Activated naive CD8-positive, alpha-beta T cell (primary cell): ENCODE measurements at regions not wholly inside any gene's neighbourhood (a gene's known extent, or its start where the extent isn't known, plus 50 kb on each side); places are given as distances from the start of the nearest gene placed in this dataset.

Experiments
- H3K27ac Mint-ChIP-seq: one replicate; pipeline ENCODE4 v1.8.0; 2021; ENCODE audit warnings: mixed read lengths
- H3K27me3 Mint-ChIP-seq: one replicate; pipeline ENCODE4 v1.8.0; 2021; ENCODE audit warnings: mixed read lengths
- H3K36me3 Mint-ChIP-seq: one replicate; pipeline ENCODE4 v1.8.0; 2021; ENCODE audit warnings: mixed read lengths
- H3K4me1 Mint-ChIP-seq: one replicate; pipeline ENCODE4 v1.8.0; 2021; ENCODE audit warnings: low read depth, mixed read lengths
- H3K4me3 Mint-ChIP-seq: one replicate; pipeline ENCODE4 v1.8.0; 2021; ENCODE audit warnings: mild to moderate bottlenecking, mixed read lengths
- H3K9me3 Mint-ChIP-seq: one replicate; pipeline ENCODE4 v1.8.0; 2021; ENCODE audit warnings: low read depth, mixed read lengths

DNA sequence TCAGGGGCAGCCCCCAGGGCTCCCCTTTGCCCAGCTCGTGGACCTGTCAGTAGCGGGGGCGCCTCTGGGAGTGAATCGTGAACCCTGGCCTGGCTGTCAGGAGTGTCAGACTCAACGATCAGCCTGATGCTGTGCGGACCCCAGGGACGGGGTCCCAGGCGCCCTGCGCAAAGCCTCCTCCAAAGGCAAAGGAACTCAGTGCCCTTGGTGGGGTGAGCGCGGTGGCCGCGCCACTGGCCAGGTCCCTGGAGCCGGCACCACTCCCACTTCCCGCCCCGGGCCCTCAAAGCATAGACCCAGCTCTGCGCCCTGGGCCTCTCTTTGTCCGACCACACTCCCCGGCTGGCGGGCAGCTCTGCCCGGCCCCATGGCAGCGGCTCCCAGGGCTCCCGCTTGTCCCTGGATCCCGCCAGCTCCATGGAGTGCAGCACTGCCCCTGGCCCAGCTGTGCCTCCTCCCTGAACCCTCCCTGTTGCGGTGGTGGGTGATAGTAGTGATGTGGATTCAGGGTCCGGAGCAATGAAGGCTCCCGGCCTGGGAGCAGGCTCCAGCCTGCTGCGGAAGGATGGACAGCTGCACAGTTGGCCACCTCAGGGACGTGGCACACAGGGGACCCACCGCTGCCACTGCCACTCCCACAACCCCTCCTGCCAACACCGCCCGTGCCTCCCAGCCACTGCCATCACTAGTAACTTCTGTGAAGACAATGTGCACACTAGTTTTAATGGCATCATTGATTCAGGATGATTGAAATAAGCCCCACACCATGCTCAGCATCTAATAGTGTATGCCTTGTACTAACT, 263.8 kb downstream of the ZBBX start:
- H3K4me1 Mint-ChIP-seq, result no peaks in the 10 kb centered on the region
- H3K27ac Mint-ChIP-seq, result no peak overlapping the region
- H3K27me3 Mint-ChIP-seq, result no peaks in the 10 kb centered on the region
- H3K4me3 Mint-ChIP-seq, result no peak overlapping the region
- peaks cover 7% of the 10 kb centered on the region for H3K9me3 Mint-ChIP-seq
- H3K36me3 Mint-ChIP-seq, result no peaks in the 10 kb centered on the region

DNA sequence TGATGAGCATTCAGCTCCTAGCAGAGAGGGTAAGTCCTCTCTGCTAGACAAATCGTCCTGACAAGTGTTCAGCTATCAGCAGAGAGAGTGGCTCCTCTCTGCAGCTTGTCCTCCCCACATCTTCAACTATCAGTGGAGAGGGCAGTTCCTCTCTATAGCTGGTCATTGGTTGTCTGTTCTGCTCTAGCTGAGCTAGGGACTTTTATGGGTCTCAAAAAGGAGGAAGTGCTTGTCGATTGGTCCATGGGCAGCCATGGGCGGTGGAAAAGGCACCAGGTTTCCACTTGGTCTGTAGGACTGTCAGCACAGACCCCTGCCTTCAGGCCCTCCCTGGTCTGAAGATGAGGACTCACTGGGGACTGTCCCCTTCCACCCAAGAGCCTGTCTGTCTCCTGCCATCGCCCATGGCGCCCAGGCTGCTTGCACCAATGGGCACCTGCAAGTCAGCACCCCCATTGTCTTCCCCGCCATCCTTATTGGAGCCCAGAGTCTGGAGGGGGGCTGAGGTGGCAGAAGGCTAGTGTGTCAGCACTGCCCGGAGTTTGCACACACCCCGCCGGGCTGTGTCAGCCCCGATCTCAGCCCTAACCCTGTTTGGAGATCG, 264.7 kb downstream of the ZBBX start:
- Mint-ChIP-seq H3K9me3 (peaks cover 7% of the 10 kb centered on the region), H3K27me3 (no peaks in the 10 kb centered on the region), H3K27ac (no peak overlapping the region), H3K4me1 (no peaks in the 10 kb centered on the region), H3K4me3 (no peak overlapping the region), H3K36me3 (no peaks in the 10 kb centered on the region)

DNA sequence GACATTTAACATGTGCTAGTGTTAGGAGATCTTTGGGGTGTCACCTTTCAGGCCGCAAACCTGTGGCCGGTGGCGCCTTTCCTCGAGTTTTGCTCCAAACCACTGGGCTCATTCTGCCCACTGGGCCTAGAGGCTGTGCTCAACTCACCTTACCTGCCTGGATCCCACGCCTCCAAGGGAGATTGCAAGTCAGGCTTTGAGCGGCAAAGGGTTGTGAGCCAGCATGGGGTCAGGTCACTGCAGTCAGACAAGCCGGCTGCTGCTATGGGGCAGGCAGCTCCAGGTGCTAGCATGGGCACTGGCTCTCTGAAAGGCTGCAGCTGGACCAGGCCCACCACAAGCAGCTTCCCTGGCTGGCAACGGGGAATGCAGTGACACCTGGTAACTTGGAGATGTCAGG, 265.5 kb downstream of the ZBBX start:
- no peak overlapping the region for H3K27ac Mint-ChIP-seq
- H3K4me1 Mint-ChIP-seq, result no peaks in the 10 kb centered on the region
- H3K4me3 Mint-ChIP-seq, result no peak overlapping the region
- no peaks in the 10 kb centered on the region for H3K36me3 Mint-ChIP-seq
- H3K9me3 Mint-ChIP-seq, result peaks cover 7% of the 10 kb centered on the region
- H3K27me3 Mint-ChIP-seq, result no peaks in the 10 kb centered on the region

DNA sequence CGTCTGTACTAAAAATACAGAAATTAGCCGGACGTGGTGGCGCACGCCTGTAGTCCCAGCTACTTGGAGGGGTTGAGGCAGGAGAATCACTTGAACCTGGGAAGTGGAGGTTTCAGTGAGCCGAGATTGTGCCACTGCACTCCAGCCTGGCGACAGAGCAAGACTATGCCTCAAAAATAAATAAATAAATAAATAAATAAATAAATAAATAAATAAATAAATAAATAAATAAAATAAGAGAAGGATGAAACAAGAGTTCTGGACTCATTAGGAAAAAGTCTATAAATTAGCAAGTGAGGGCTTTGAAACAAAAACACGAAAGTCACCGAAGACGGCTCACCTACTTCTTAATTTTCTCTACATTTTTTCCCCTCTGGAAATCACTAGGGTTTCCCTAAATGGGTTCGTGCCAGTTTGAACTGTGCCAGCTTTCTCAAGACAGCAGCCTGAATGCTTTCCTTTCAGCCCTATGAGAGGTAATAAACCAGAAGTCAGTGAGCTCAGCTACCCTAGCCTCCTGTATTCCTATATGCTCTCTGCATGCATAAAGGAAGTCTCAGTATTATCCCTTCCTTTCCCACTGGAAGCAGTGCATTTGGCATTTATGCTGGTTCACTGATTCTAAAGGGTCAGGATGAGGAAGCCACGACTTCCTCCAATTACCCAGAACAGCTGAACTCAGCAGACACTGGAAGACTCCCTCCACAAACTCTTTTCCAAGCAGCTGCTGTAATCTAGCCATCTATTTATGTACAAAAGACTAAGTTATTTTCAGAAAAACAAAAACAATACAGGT, 266.9 kb downstream of the ZBBX start:
- Mint-ChIP-seq H3K36me3 (no peaks in the 10 kb centered on the region), H3K27me3 (no peaks in the 10 kb centered on the region), H3K4me1 (no peaks in the 10 kb centered on the region), H3K4me3 (no peak overlapping the region), H3K27ac (no peak overlapping the region), H3K9me3 (no peaks in the 10 kb centered on the region)

DNA sequence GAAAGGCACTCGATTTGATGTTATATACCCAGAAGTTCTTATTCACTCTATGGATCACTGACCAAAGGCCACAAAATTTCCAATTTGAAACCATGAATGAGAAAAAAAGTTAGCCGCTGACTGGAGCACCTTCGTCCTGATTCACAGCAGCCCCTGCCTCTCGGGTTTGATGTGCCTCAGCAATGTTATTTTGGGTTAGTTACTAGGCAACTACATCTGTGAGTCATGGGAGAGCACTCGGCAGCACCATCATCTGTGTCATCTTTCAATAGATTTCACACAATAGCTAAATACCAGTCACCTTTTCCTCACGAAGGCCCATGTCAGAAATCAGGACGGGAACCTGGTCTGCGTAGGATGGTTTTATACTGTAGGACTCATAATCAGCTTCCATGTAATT, 269.2 kb downstream of the ZBBX start:
- H3K9me3 Mint-ChIP-seq, result no peaks in the 10 kb centered on the region
- no peaks in the 10 kb centered on the region for H3K36me3 Mint-ChIP-seq
- no peak overlapping the region for H3K27ac Mint-ChIP-seq
- H3K4me1 Mint-ChIP-seq, result no peaks in the 10 kb centered on the region
- no peak overlapping the region for H3K4me3 Mint-ChIP-seq
- H3K27me3 Mint-ChIP-seq, result no peaks in the 10 kb centered on the region

DNA sequence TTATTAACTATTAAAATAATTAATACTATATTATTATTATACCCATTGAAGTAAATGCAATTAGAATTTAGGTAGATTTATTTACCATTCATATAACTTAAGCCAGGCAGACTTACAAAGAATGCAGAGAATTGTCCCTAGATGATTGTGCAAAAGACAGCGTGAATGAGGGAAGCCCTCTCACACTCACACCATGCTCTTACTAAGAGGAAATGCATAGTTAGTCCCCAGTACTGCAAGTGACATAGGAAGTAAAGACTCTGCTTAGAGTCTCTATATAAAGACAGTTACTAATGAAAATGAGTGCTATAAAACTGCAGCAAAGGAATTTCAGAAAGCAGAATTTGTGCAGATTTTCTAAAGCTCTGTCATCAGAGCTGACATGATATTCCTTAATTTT, 270.4 kb downstream of the ZBBX start:
- no peaks in the 10 kb centered on the region for H3K4me1 Mint-ChIP-seq

DNA sequence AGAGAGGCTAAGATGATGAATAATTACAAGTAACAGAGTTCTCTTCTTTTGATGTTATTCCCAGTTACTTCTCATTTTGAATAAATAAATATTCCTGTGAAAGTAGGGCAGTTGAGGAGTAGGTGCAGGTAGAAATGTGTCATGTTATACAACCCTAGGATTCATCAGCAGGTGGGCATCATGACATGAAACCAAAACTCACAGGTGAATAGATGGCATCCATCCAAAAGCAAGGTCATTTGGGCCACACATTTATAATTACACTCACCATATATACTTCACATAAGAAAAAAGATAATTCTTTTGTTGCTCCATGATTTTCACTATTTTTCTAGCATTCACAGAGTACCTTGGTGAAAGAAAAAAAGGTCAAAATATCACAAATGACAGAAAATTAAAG, 273.6 kb downstream of the ZBBX start:
- H3K27ac Mint-ChIP-seq, result no peak overlapping the region
- H3K4me1 Mint-ChIP-seq, result no peaks in the 10 kb centered on the region
- no peaks in the 10 kb centered on the region for H3K9me3 Mint-ChIP-seq
- H3K27me3 Mint-ChIP-seq, result no peaks in the 10 kb centered on the region
- H3K36me3 Mint-ChIP-seq, result no peaks in the 10 kb centered on the region
- no peak overlapping the region for H3K4me3 Mint-ChIP-seq

More for the DNA sequence above, 270.4 kb downstream of the ZBBX start:
- Mint-ChIP-seq H3K36me3 (no peaks in the 10 kb centered on the region), H3K27me3 (no peaks in the 10 kb centered on the region), H3K27ac (no peak overlapping the region), H3K4me3 (no peak overlapping the region), H3K9me3 (no peaks in the 10 kb centered on the region)

DNA sequence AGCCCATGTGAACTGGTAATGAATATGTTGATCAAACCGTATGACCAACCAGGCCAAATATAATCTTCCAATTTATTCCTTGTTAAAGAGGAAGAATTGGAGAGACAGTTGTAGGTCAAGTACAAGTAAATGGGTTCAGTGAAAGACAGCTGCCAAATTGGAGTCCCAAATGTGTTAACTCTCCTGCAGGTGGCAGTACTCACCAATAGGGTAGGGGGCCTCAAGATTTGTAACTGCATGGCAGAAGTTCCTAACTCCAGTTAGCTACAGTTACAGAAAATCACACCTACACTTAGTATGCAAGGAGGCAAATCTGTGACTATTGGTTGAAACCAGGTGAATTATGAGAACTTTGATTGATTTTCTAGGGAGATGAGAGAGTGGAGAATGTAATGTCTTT, 278.0 kb downstream of the ZBBX start:
- Mint-ChIP-seq H3K36me3 (no peaks in the 10 kb centered on the region), H3K27ac (no peak overlapping the region), H3K27me3 (no peaks in the 10 kb centered on the region), H3K9me3 (no peaks in the 10 kb centered on the region), H3K4me3 (no peak overlapping the region), H3K4me1 (no peaks in the 10 kb centered on the region)

DNA sequence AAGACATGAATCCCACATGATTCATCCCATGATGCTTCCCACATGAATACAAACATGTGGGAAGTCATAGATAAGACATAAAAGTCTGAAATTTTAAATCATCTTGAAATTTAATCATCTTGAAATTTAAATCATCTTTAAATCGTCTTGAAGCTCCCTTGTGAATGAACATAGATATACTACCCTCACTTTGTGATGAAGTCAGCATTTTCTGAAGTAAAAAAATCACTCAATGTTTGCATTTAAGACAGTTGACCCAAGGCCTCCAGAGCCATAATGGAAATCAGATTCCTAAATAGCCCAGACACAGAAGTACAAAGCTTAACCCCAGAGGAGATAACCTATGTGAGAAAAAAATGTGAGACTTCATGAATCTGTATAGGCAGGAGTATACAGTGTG, 279.4 kb downstream of the ZBBX start:
- H3K9me3 Mint-ChIP-seq, result no peaks in the 10 kb centered on the region
- no peak overlapping the region for H3K4me3 Mint-ChIP-seq
- no peaks in the 10 kb centered on the region for H3K27me3 Mint-ChIP-seq
- H3K36me3 Mint-ChIP-seq, result no peaks in the 10 kb centered on the region
- no peaks in the 10 kb centered on the region for H3K4me1 Mint-ChIP-seq
- no peak overlapping the region for H3K27ac Mint-ChIP-seq

DNA sequence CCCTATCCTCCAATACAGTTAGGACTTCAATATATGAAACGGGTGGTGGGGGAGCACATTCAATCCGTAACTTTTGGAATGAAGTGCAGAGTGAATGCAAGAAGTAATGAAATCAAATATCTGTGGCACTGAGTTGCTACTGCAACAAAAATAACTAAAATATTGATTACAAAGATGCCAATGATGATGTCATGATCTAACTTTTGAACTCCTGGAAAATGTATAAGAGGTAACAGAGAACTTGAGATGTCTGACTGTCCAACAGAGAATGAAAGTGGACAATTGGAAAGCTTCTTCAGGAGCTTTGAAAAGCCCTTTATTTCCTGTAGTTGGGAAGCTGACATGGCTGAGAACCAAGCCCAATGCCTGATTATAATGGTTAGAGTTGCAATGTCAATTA, 279.9 kb downstream of the ZBBX start:
- Mint-ChIP-seq H3K9me3 (no peaks in the 10 kb centered on the region), H3K27me3 (no peaks in the 10 kb centered on the region), H3K4me3 (no peak overlapping the region), H3K36me3 (no peaks in the 10 kb centered on the region), H3K4me1 (no peaks in the 10 kb centered on the region), H3K27ac (no peak overlapping the region)

DNA sequence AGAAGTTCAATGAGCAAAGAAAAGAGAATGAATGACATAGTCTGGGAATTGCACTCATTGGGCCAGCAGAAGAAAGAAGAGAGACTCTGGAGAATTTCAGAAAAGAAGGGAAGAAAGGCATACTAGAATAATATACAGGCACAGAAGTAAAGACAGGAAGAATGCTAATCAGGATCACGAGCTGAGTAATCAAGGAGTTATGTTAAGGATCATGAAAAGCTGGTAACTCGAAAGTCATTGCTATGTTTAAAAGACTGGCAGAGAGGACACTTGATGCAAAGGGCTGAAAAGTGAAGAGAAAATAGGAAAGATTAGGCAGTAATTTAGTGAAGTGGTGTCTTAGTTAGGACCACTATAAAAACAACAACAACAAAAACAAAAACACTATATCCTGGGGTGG, 284.1 kb downstream of the ZBBX start:
- H3K36me3 Mint-ChIP-seq, result no peaks in the 10 kb centered on the region
- no peak overlapping the region for H3K27ac Mint-ChIP-seq
- H3K4me1 Mint-ChIP-seq, result no peaks in the 10 kb centered on the region
- H3K27me3 Mint-ChIP-seq, result no peaks in the 10 kb centered on the region
- H3K9me3 Mint-ChIP-seq, result no peaks in the 10 kb centered on the region
- no peak overlapping the region for H3K4me3 Mint-ChIP-seq

DNA sequence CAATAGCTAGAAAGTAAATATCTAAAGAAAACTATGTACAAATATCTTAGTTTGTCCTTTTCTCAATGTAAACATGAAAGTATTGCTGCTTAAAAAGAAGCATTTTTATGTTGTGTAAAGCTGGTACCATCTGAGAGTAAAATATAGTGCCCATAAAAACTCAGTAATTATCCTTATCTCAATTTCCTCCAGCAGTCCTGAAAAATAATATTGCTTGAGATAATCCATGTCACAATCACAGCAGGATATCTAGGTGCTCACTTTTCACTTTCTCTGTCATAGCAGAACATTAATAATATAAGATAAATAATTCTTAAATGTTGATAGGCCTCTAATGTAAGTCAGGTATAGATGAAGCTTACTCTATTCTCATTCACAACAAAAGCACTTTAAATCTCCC, 285.5 kb downstream of the ZBBX start:
- H3K36me3 Mint-ChIP-seq, result no peaks in the 10 kb centered on the region
- no peak overlapping the region for H3K4me3 Mint-ChIP-seq
- no peaks in the 10 kb centered on the region for H3K4me1 Mint-ChIP-seq
- no peaks in the 10 kb centered on the region for H3K27me3 Mint-ChIP-seq
- H3K27ac Mint-ChIP-seq, result no peak overlapping the region
- H3K9me3 Mint-ChIP-seq, result no peaks in the 10 kb centered on the region

DNA sequence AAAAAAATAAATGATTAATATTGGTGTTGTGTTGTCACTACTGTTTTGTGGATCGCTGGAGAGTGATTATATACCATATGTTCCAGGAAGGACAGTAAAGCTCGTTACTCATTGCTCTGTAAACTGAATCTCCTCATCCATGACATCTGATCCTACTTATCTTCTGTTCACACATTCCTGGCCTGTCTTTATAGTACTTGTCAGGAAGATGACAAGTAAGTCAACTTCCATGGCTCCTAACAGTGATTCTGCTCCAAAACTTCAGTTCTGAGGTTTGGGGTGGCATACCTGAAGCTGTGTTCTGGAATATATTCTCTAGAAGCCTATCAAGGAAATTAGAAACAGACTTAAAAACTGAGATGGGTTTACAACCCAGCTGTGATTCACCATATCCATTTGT, 288.9 kb downstream of the ZBBX start:
- no peaks in the 10 kb centered on the region for H3K27me3 Mint-ChIP-seq
- H3K27ac Mint-ChIP-seq, result no peak overlapping the region
- no peaks in the 10 kb centered on the region for H3K36me3 Mint-ChIP-seq
- no peaks in the 10 kb centered on the region for H3K4me1 Mint-ChIP-seq
- H3K9me3 Mint-ChIP-seq, result no peaks in the 10 kb centered on the region
- H3K4me3 Mint-ChIP-seq, result no peak overlapping the region

DNA sequence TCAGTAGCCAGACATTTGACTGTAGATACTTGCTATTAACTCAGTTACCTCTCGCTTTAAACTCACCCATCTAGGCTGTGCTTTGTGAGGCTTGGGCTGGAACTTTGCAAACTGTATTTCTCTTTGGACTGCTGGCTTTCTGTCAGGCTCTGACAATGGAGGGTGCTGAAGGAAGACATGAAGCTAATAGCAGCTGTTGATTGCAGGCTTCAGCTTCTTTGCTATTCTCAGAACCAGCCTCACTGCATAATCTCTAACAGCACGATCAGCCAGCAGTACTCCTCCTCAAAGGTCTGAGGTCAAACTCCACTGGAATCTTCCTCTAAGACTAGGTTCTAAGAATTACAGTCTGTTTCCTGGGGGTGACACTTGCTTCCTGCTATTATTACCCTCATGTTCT, 295.6 kb downstream of the ZBBX start:
- no peak overlapping the region for H3K27ac Mint-ChIP-seq
- H3K4me1 Mint-ChIP-seq, result no peaks in the 10 kb centered on the region
- no peaks in the 10 kb centered on the region for H3K27me3 Mint-ChIP-seq
- H3K36me3 Mint-ChIP-seq, result no peaks in the 10 kb centered on the region
- H3K4me3 Mint-ChIP-seq, result no peak overlapping the region
- no peaks in the 10 kb centered on the region for H3K9me3 Mint-ChIP-seq

DNA sequence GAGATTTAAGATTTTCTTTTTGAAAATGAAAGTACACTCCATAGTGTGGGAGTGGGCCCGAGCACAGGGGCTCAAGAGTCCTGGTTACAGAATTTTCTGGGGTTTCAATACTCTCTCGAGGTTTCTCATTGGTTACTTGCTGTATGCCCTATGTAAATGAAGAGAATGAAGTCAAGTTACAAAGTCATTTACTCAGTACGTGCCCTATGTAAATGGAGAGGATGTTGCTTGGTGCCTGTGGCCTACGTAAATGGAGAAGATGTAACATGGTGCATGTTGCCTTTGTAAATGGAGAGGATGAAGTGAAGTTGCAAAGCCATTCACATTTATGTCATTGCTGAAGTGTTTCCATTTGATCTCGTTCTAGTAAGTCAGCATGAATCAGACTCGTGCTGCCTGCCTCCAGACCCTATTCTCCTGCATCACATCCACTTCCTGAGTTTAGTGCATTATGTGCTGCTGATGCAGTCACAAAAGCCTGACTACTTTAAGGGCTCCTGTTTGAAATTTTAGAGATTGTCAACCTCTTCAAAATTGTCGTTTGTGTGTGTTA, 302.0 kb downstream of the ZBBX start:
- no peaks in the 10 kb centered on the region for H3K36me3 Mint-ChIP-seq
- no peak overlapping the region for H3K27ac Mint-ChIP-seq
- H3K27me3 Mint-ChIP-seq, result no peaks in the 10 kb centered on the region

More for the DNA sequence above, 302.0 kb downstream of the ZBBX start:
- no peak overlapping the region for H3K4me3 Mint-ChIP-seq
- no peaks in the 10 kb centered on the region for H3K9me3 Mint-ChIP-seq
- H3K4me1 Mint-ChIP-seq, result no peaks in the 10 kb centered on the region
